Esophagus muscularis mucosa (tissue), 3 donors: ENCODE measurements at regions not wholly inside any gene's neighbourhood (a gene's known extent, or its start where the extent isn't known, plus 50 kb on each side); places are given as distances from the start of the nearest gene placed in this dataset.

Experiments used
- CTCF ChIP-seq, 3 experiments: fragments of 200-600 bp in 2 of 3; fragments of 450-650 bp in 1 of 3; sonication (generic) in 2 of 3; IDR thresholded peaks; one replicate each; pipeline ENCODE4 v1.5.1; 2017 to 2019; ENCODE audit warnings: antibody characterized with exemption in 3 of 3, mild to moderate bottlenecking in 2 of 3, moderate library complexity in 1 of 3
- POLR2A ChIP-seq: fragments of 450-650 bp; IDR thresholded peaks from one replicate; pipeline ENCODE4 v1.6.1; 2017; ENCODE audit warnings: antibody characterized with exemption, moderate library complexity, mild to moderate bottlenecking, low read depth
- POLR2AphosphoS5 ChIP-seq, 2 donors: sonication (generic); formaldehyde crosslinking; IDR thresholded peaks; one replicate each; pipeline ENCODE4 v1.6.1; 2017; ENCODE audit warnings: antibody characterized with exemption in 2 of 2

- TF ChIP-seq POLR2A (no peak), CTCF (IDR thresholded peaks at IDR 0.05) (no peak), POLR2AphosphoS5 (IDR thresholded peaks at IDR 0.05) (no peak)
These were observed 297.6 kb upstream of the IGFBP3 start for GRCh38 chr7:46218461-46219200.
